Thyroid gland (tissue), 4 donors: ENCODE measurements at regions not wholly inside any gene's neighbourhood (a gene's known extent, or its start where the extent isn't known, plus 50 kb on each side); places are given as distances from the start of the nearest gene placed in this dataset.

ENCODE experiments used
- DNase-seq, 2 donors: peaks; one replicate each; pipeline ENCODE4 v3.0.0-alpha.2; 2019
- H3K27ac ChIP-seq, 3 donors: fragments of 200-600 bp; sonication (generic); 1 replicate in 2 of 3; 2 replicates in 1 of 3; pipeline ENCODE4 v1.5.1; 2016 to 2019; ENCODE audit warnings: mild to moderate bottlenecking in 1 of 3, moderate library complexity in 1 of 3
- H3K27me3 ChIP-seq: fragments of 200-600 bp; sonication (generic); one replicate; pipeline ENCODE4 v1.5.1; 2019
- H3K36me3 ChIP-seq, 2 donors: fragments of 200-600 bp; sonication (generic); one replicate each; pipeline ENCODE4 v1.5.1; 2016 to 2019
- H3K4me1 ChIP-seq, 2 donors: fragments of 200-600 bp; sonication (generic); one replicate each; pipeline ENCODE4 v1.5.1; 2017 to 2019
- H3K4me3 ChIP-seq, 3 donors: fragments of 200-600 bp; sonication (generic); replicated peaks in 1 of 3; 1 replicate in 2 of 3; 2 replicates in 1 of 3; pipeline ENCODE4 v1.5.1; 2016; ENCODE audit warnings: mild to moderate bottlenecking in 1 of 3
- H3K9me3 ChIP-seq: fragments of 200-600 bp; sonication (generic); one replicate; pipeline ENCODE4 v1.5.1; 2017
- CTCF ChIP-seq, 6 experiments: fragments of 200-600 bp in 3 of 6; fragments of 450-650 bp in 3 of 6; sonication (generic) in 3 of 6; IDR thresholded peaks; one replicate each; pipeline ENCODE4 v1.5.1; 2016 to 2019; ENCODE audit warnings: antibody characterized with exemption in 6 of 6, mild to moderate bottlenecking in 2 of 6, inconsistent platforms in 1 of 6, moderate library complexity in 1 of 6
- POLR2A ChIP-seq, 2 donors: fragments of 450-650 bp; IDR thresholded peaks; one replicate each; pipeline ENCODE4 v1.6.1; 2017; ENCODE audit warnings: antibody characterized with exemption in 2 of 2, mild to moderate bottlenecking in 2 of 2, moderate library complexity in 1 of 2
- WGBS, 2 donors: methylation state at CpG; one replicate each; pipeline ENCODE4 v1.1.5; 2017; 5-methylcytosine and 5-hydroxymethylcytosine counted together
- intact Hi-C: fragments of 100-400 bp; cut with DNase I; formaldehyde crosslinking; loops from one replicate; pipeline ENCODE4 v1.15.1; 2023

- no peak overlapping the region for H3K27ac ChIP-seq
- H3K27me3 ChIP-seq = no peaks in the 10 kb centered on the region
- WGBS, 2 donors = 84 to 86% methylated on average over 1 of the region's 1 CpG
- no peak for DNase-seq
- no peaks in the 10 kb centered on the region for H3K4me1 ChIP-seq
- no peak for TF ChIP-seq POLR2A (IDR thresholded peaks at IDR 0.05)
- no peak for TF ChIP-seq CTCF (IDR thresholded peaks at IDR 0.05)
- H3K36me3 ChIP-seq = no peaks in the 10 kb centered on the region
- intact Hi-C loops = no loop called here
- no peak overlapping the region for H3K4me3 ChIP-seq
- H3K9me3 ChIP-seq = no peaks in the 10 kb centered on the region
Measured at GRCh38 chr3:111307676-111308075, 234.3 kb upstream of the CD96 start.

GRCh38 chr3:111311126-111311525 lies 230.9 kb upstream of the CD96 start:
- no peaks in the 10 kb centered on the region for H3K27me3 ChIP-seq
- intact Hi-C loops = no loop called here
- H3K4me3 ChIP-seq = no peak overlapping the region
- no peaks in the 10 kb centered on the region for H3K4me1 ChIP-seq
- no peak for TF ChIP-seq POLR2A (IDR thresholded peaks at IDR 0.05)
- TF ChIP-seq CTCF (IDR thresholded peaks at IDR 0.05) = no peak
- no peaks in the 10 kb centered on the region for H3K36me3 ChIP-seq
- H3K27ac ChIP-seq = no peak overlapping the region
- H3K9me3 ChIP-seq = no peaks in the 10 kb centered on the region
- DNase-seq = no peak

GRCh38 chr3:111311709-111312235 lies 230.2 kb upstream of the CD96 start:
- TF ChIP-seq POLR2A (IDR thresholded peaks at IDR 0.05) (no peak), CTCF (IDR thresholded peaks at IDR 0.05) (no peak)
- no peak for DNase-seq
- Histone ChIP-seq H3K27me3 (no peaks in the 10 kb centered on the region), H3K4me1 (no peaks in the 10 kb centered on the region), H3K27ac (no peak overlapping the region), H3K4me3 (no peak overlapping the region), H3K9me3 (no peaks in the 10 kb centered on the region), H3K36me3 (no peaks in the 10 kb centered on the region)
- WGBS, 2 donors = 68 to 73% methylated on average over 2 of the region's 2 CpGs
- intact Hi-C loops = no loop called here

GRCh38 chr3:111314181-111314873 lies 227.7 kb upstream of the CD96 start:
- no peak overlapping the region for H3K27ac ChIP-seq
- intact Hi-C loops = no loop called here
- H3K36me3 ChIP-seq = no peaks in the 10 kb centered on the region
- H3K27me3 ChIP-seq = no peaks in the 10 kb centered on the region
- DNase-seq = peak; percentile 20 to 26
- no peak overlapping the region for H3K4me3 ChIP-seq
- no peaks in the 10 kb centered on the region for H3K4me1 ChIP-seq
- no peak for TF ChIP-seq CTCF (IDR thresholded peaks at IDR 0.05)
- TF ChIP-seq POLR2A (IDR thresholded peaks at IDR 0.05) = no peak
- no peaks in the 10 kb centered on the region for H3K9me3 ChIP-seq

- no peak overlapping the region for H3K4me3 ChIP-seq
- no peaks in the 10 kb centered on the region for H3K9me3 ChIP-seq
- DNase-seq = no peak
- no peaks in the 10 kb centered on the region for H3K36me3 ChIP-seq
- no peaks in the 10 kb centered on the region for H3K4me1 ChIP-seq
- H3K27ac ChIP-seq = no peak overlapping the region
- TF ChIP-seq CTCF (IDR thresholded peaks at IDR 0.05) (no peak), POLR2A (IDR thresholded peaks at IDR 0.05) (no peak)
- whole genome bisulfite sequencing, 2 donors = 52 to 64% methylated on average over 5 of the region's 5 CpGs
- intact Hi-C loops = no loop called here
- no peaks in the 10 kb centered on the region for H3K27me3 ChIP-seq
Measured at GRCh38 chr3:111314898-111315297, 227.1 kb upstream of the CD96 start.
